Adrenal gland (tissue), 5 donors: ENCODE measurements at regions not wholly inside any gene's neighbourhood (a gene's known extent, or its start where the extent isn't known, plus 50 kb on each side); places are given as distances from the start of the nearest gene placed in this dataset.

Experiments used
- CTCF ChIP-seq, 6 experiments: fragments of 450-650 bp in 4 of 6; fragments of 200-600 bp in 2 of 6; sonication (generic) in 1 of 6; IDR thresholded peaks; 1 replicate in 5 of 6; 2 replicates in 1 of 6; pipeline versions ENCODE4 v1.5.1 to v1.8.0; 2016 to 2021; ENCODE audit warnings: antibody characterized with exemption in 6 of 6, mild to moderate bottlenecking in 2 of 6, moderate library complexity in 1 of 6
- POLR2A ChIP-seq, 2 donors: fragments of 450-650 bp; IDR thresholded peaks; one replicate each; pipeline ENCODE4 v1.6.1; 2017; ENCODE audit warnings: antibody characterized with exemption in 2 of 2, mild to moderate bottlenecking in 2 of 2, moderate library complexity in 1 of 2
- donor health status: DM: no; HTN: no; CAD: no.

- TF ChIP-seq POLR2A (IDR thresholded peaks at IDR 0.05) (no peak), CTCF (IDR thresholded peaks at IDR 0.05) (no peak)
Measured at GRCh38 chr5:52658246-52658645, 129.5 kb upstream of the ITGA1 start.
